ENCODE measurements at regions not wholly inside any gene's neighbourhood (a gene's known extent, or its start where the extent isn't known, plus 50 kb on each side); places are given as distances from the start of the nearest gene placed in this dataset.

DNA sequence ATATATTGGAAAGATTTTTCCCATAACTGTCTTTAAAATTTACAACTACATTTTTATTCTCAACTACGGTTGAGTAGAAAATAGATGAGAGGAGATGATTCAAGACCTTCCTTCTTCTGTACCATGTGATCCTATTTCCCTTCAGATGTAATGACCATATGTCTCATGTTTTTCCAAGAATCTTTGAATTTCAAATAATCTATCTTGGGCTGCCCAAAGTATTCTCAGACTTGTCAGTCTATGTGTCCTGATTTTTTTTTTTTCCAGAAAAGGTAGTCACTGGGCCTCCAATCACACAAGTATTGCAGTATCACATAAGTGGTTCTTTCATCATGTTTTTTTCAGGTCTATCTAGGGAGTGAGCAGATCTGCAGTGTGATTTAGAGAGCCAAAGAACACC lies 392.4 kb downstream of the RFC3 start:
- no peak for TF ChIP-seq POLR2A (IDR thresholded peaks at IDR 0.05)
- TF ChIP-seq CTCF (IDR thresholded peaks at IDR 0.05) = no peak

Data from testis (tissue), 2 donors.